DMS 273 treated with DMSO at 0.1 percent for 48 hours (cell line): ENCODE measurements at regions not wholly inside any gene's neighbourhood (a gene's known extent, or its start where the extent isn't known, plus 50 kb on each side); places are given as distances from the start of the nearest gene placed in this dataset.
A peak's percentile ranks its signal among the peaks of the same experiment; 100 is the strongest.
"Not testable (repeated sequence)": the region's sequence is repeated elsewhere in the genome, so short reads cannot be mapped to it uniquely, and the experiment has no call there.

Experiments
- DNase-seq: peaks from one replicate; lab custom pipeline; 2025; lab: John Stamatoyannopoulos, UW

DNA sequence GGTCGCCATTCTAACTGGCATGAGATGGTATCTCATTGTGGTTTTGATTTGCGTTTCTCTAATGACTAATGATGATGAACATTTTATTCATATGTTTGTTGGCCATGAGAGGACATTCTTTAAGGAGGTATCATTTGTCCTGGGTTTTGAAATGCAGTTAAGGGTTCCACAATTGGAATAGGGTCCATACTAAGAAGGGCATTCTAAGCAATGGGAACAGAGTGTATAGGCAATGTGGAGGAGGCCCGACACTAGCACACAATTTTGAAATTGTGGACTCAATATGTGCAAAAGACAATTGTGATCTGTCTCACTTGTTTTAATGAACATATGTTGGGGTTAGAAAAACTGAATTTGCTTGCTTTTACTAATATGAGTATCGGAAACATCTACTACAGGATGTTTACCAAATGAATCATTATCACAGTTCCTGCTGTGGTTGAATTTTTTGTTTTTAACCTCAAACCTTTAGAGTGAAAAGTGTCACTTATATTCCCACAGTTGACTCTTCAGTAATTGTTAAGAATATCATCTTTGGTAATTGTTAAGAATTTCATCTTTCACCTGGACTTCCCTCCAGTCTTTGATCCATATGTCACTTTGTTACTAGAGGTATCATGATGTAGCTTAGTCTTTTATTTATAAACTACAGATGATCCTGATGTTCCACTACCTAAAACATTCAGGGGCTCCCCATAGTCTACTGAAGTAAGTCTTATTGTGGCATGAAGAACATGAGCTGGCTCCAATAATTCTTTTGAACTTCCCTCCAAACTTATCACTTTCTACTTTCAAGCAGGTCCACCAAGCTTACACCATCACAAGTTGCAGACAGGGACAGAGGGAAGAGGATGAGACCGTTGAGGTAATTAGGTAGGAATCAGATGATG, 109.7 kb upstream of the KLF12 start:
- DNase-seq = no peak

DNA sequence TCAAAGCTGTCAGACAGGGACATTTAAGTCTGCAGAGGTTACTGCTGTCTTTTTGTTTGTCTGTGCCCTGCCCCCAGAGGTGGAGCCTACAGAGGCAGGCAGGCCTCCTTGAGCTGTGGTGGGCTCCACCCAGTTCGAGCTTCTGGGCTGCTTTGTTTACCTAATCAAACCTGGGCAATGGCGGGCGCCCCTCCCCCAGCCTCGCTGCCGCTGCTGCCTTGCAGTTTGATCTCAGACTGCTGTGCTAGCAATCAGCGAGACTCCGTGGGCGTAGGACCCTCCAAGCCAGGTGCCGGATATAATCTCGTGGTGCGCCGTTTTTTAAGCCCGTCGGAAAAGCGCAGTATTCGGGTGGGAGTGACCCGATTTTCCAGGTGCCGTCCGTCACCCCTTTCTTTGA, 107.1 kb upstream of the KLF12 start:
- not testable (repeated sequence) for DNase-seq

DNA sequence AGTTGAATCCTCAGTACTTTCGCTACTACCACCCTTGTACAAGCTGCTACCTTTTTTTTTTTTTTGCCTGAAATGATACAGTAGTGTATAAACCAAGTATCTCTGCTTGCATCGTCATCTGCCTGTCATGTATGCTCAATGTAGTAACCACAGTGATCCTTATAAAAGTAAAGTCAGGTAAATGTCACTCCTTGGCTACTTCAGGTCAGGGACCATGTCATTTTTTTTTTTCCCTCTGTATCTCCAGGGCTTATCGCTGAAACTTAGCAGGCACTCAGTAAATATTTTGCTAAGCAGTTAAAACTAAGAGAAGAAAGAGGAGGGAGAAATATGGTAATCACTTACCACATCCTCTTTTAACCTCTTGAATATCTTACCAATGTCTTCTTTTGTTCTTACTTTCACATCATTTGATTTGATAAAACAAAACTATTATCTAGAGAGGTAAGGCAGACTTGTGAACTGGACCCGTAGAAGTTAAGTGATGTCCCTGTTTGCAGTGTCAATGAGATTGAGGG, 96.8 kb upstream of the KLF12 start:
- DNase-seq = no peak

DNA sequence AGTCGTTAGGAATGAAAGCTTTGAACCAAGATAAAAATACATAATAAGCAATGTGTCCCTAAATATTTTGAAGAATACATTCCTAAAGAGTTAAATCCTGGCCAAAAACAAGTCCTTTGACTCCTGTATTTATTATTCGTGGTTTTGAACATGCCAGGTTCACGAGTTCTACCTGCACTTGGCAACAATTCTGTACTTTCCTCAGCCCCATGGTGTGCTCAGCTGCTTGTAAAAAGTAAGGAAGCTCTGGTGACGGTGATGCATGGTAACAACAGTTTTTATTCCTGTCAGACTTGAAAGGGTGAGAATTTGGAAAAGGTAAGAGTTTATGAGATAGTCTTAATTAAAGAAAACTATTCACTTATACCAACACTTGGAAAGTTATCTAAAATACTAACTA, 95.0 kb upstream of the KLF12 start:
- no peak for DNase-seq

DNA sequence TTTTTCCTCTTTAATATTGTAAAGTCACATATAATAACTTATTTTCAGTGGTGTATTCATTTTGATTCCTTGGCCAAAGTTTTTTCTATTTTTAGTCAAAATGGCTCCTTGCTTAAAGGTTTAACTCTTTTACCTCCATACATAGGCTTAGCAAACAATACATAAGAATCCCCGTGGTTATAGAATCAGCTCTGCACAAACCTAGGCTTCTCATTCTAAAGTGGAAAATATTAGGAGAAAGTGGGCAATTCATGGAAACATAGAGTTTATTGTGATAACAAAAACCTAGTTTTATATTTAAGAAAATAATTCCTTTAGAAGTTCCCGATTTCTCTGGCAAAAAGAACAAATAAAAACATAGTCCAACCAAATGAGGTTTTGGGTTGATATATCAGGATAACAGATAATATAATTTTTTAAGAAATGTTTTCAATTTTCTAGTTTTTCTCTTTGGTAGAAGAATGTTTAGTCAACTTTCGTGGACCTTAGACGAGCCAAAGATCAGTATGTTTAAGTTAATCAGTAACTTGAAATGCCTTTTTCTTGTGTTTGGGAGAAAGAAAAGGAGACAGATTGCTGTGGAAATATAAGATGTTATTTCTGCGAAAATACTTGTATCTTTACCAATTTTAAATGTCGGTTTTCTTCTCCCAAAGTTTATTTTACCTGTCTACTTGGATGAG, 93.4 kb upstream of the KLF12 start:
- DNase-seq = no peak

DNA sequence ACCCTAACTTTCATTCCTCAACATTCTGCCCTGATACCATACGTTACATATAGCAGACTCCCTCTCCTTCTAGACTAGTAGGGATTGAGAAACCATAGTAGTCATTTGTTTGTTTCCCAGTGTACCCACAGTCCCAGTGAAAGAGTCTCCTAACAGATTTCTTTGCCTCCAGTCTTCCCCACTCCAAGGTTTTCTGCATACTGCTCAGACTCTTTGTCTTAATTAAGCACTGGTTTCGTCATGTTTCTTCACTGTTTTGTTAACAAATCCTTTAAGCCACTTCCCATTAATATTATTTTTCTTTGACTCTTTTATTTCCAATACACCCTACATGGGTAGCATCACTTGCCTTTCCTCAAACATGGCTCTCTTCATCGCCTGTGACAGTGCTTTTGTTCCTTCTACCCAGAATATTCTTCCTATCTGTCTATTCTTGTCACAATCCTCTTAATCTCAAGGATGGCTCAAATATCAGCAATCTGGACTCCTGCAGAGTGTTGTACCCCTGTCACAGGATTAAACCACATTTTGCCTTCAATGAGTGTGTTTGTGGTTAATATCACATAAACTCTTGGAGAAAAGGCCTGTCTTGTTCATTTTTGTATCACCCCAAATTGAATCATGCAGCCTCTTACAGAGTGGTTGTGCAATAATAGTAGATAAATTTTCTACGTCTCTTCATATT, 92.7 kb upstream of the KLF12 start:
- no peak for DNase-seq

DNA sequence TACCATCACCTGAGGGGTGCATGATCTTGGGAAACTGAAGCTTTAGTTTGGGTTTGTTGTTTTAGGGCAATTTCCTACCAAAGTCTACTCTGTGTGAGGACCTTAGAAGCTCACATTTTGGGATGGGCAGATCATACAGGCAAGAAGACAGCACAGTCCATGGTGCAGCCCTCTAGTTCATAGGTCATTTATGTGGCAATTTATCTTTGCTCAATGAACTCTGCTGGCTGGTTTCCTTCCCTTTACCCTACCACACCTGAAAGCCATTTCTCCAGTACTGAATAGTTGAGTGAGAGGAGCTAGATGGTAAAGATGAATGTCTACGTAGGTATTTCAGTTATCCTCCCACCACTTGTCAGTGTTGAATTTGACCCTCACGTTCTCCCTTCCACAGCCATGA, 87.5 kb upstream of the KLF12 start:
- DNase-seq = no peak

DNA sequence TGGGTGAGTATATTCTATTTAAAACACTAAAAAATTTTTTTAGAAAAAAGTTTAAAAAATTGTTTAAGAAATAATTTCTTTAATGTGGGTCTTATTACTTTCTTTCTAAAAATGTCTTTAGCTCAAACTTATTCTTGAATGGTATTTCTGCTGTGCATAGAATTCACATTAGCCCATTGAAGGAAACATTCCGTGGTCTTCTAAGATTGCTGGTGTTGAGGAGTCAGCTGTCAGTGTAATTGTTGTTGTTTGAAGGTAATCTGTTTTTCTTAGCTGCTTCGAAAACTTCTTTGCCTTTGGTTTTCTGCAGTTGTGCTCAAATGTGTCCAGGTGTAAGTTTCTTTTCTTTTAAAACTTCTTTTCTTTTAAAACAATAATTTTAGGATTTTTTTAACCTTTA, 85.4 kb upstream of the KLF12 start:
- no peak for DNase-seq

DNA sequence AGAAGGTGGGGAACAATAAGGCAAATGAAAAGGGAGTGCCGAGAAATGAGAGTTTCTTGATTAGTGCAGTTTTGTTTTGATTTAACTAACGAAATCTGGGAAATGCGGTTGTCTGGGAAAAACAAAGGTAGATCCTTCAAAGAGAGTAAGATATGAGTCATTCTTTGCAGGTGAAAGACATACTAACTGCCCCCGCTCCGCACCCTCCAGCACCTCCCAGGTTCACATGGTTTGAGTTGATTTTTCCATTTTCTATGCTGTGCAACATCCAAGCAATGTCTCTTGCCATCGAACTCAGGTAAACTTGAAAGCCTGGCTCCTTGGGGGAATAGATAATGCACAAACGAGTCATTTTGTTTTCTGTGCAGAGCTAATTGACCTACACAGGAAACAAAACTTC, 84.1 kb upstream of the KLF12 start:
- no peak for DNase-seq

DNA sequence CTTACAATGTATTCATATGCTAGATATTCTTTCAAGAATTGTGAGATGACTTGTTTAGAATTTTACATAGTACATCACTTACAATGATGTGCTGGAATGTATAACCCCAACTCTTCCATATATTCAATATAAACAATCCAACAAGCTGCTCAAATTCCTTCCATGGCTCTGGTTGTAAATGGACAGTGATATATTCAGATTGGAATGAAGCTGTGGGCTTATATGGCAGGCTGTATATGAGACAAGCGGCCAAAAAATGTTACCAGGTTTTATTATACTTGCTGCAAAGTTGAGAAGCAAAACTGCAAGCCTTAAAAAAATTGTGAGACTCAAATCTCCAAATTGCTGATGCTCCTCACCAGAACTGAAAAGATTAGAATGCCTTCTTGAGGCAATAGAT, 83.6 kb upstream of the KLF12 start:
- DNase-seq = no peak

DNA sequence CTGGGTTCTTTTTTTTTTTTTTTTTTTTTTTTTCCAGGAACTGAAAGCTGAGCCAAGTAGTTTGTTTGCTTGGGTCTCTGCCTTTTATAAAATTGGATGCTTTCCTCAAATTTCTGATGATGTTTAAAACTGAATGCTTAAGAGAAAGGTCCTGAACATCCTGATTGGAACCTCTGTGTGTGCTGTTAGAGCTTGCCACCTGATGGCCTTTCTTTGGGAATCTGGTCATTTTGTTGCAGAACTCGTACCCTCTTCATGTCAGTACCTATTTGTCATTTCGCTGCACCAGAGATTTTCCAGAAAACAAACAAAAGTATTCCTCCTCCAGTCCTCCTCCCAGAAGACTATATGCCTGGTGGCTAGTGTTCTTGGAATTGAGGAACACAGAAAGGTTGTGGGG, 81.2 kb upstream of the KLF12 start:
- DNase-seq = no peak

DNA sequence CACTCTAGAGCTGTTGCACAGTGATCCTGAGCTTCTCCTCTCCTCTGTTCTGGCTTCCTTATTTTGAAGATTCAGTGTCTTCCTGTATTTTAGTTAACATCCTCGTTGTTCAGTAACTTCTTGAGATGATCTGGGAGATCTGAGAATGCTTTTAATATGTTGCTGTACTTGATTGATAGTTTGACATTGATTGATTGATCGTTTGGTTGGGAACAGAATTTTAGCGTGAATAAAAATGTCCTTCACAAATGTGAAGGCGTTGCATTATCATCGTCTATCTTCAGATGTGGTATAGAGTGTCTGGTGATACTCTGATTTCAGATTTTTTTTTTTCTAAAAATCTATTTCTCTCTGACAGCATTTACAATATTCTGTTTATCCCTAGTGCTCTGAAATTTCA, 80.1 kb upstream of the KLF12 start:
- no peak for DNase-seq

DNA sequence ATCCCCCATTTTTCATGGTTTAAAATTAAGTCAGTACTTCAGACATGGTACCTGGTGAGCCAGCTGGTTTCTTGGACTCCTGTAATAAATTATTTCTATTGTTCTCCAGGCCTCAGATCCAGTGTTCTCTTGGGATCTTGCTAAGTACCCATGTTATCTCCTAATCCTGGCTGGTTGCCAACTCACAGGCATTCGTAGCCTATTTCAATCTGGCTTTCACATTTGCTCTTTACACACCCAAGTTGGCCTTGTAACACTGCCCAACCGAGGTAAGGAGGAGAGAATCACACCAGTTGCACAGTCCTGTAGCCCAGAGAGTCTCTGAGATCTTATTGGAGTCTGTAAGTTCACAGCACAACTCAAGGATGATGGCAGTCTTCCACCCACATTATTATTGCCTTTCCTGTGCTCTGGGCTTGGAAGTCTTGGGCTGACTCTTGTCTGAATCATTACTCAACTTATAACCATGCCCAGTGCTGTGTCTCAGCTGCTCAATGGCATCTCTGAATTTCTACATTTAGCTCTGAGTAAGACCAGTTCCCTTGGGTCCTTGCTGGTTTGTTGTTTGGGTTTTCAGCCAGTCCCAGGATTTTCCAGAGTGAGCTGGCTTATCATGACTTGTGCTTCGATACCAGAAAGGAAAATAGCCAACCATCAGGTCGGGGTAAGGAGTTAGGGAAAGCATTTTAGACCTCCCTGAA, 76.6 kb upstream of the KLF12 start:
- peak; percentile 42 for DNase-seq

DNA sequence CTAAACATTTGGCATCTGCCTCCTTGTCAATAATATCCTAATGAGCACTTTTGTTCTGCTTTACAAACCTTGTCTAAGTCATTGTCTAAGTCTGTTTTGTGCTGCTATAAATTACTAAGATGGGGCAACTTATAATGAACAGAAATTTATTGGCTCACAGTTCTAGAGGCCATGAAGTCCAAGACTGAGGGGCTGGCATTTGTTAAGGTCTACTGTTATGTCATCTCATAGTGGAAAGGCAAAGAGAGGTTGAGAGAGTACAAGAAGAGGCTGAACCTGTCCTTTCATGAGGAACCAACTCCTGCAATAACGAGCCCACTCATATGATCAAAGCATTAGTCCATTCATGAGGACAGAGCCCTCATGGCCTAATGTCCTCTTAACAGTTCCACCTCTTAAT, 72.7 kb upstream of the KLF12 start:
- DNase-seq = no peak

DNA sequence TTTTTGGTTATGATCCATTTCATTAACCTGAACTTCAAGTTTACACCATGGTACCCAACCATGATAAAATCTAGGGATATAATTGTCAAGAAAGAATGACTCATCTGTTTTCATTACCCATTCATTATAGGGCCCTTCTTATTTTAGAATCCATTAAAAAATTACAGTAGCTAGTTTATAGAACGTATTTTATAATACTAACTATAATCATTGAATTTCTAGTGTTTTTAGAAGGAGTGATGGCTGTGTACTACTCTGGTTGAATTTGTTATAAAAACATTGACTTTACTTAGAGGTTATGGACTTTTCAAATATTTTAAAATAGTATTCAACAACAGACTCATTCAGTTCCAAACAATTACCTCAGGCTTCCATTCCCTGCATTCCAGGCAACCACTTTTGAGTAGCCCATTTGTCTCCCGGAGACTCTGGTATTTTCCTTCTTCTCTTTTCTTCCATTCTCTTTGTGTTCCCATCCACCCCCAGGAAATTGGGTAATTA, 71.9 kb upstream of the KLF12 start:
- DNase-seq = no peak

DNA sequence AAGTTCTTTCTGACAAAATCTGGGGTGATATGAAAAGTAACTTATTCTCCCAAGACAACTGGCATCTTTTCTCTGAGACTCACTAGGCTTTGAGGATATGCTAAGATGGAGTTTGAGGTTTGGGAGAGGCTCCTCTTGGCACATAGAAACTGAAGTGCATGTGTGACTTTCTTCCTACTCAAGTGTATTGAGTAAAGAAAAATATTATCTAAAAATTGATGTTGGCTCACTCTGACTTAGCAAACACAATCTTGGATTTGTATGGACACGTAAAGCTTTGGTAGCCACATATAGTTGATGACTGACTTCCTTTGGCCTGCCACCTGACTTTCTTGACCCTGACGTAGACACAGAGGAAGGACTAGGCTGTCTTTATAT, 71.1 kb upstream of the KLF12 start:
- no peak for DNase-seq

DNA sequence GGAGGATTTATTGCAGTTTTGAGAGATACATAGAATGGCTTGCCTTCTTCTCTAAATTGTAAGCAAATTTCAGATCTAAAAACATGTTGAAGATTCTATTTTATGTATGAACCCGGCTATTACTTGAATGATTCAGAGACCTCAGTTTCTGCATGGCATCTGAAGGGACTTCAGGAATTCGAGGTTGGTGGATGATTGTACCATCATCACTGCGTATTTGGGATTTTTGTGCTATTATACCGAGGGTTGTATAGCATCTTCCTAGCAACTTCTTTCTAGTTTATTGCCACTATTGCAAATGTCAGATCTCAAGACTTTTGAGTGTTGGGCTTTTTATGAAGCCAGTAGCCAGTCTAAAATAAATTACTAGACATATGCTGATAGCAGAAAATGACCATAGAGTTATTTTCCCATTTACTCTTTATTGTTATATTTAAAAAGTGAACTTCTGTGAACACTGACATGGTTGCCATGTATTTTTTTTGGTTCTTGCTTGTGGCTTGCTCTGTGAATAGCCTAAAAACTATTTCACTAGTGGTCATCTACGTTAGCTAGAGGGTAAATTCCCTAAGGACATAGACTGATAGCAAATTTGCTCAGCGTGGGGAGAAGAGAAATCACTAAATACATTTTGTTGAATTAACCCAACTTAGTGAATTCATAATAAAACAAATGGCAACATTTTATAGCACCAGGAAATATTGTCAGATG, 70.6 kb upstream of the KLF12 start:
- DNase-seq = no peak

DNA sequence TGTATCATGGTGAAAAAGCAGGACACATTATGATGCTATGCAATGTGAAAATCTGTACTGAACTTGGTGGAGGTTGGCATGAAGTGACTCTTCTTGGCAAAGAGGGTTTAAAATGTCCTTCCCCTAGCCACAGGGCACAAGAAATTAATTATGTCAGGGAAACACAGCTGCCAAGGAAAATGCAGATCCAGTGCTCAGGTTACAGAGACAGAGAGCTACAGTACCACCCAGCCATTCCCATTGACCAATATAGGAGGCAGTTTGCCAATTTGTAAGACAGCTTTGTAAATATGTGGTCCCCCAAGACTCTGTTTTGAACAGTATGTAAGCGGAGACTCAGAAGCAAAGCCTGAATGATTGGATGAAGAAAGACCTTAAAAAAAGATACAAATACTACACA, 69.4 kb upstream of the KLF12 start:
- no peak for DNase-seq

DNA sequence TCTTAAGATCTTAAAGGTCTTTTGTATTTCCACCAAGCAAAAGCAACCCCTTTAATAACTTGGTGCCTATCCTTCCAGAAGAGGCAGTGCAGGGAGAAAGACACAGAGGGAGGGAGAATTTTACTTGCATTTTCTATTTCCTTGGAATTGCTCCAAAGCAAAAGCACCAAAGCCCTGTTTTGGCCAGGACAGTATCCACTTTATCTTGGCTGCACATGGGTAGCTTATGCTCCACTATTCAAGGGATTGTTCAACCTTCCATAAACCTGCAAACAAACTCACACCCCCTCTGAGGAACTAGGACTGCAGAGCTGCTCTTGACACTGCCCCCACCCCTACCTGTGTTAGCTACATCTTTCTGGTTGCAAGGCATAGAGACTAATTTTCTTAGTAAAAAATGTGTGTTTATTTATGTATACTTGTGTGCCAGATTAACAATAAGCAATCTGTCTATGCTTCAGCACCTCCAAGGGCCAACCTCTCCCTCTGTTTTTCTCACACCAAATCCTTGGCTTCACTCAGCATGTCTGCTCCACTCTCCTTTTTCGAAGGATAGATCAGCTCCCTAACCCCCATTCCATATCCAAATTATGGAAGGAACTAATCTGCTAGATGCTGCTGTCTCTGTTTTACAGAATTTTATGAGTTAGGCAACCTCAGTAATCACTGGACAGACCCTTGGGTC, 68.1 kb upstream of the KLF12 start:
- no peak for DNase-seq

DNA sequence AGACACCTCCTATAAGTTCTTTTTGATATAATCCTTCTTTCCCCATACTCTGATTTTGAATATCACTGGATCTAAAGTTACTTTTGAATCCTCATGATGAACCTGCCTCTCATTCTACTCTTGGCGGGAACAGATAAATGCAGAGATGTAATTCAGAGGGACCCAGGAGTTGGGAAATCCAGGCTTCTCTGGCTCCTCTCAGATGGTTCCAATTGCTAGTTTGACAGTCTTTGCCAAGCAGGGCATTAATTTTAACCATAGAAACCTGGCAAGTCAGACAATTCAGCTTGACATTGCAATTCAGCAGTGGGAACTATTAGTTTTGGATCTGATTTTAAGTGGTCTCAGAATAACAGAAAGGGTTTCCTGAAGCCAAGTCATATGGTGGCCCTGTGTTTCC, 67.3 kb upstream of the KLF12 start:
- no peak for DNase-seq

DNA sequence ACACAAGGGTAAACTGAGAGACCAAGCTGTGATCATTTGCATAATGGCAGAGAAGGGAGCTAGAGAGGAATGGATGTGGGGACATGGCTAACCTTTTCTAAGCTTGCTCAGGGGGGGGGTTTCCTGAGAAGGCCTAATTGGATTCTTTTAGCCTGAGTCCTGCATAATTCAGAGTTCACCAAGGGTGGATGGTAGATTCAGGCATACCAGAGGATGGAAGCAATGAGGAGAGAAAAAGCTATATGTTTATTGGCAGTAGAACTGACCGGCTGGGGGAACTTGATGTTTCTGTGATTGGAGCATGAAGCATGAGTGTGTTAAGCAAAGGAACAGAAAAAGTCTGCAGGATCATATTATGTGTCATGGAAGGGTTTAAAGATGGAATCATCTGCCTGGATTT, 65.9 kb upstream of the KLF12 start:
- DNase-seq = no peak
